Upper lobe of right lung (tissue), 1 donor: ENCODE measurements at regions not wholly inside any gene's neighbourhood (a gene's known extent, or its start where the extent isn't known, plus 50 kb on each side); places are given as distances from the start of the nearest gene placed in this dataset.

Experiments used
- ATAC-seq: fragments of 200-7000 bp; cut with Tn5 transposase; one replicate; pipeline ENCODE4 v1.9.1; 2020; ENCODE audit warnings: mild to moderate bottlenecking, moderate library complexity
- DNase-seq: peaks from one replicate; pipeline ENCODE4 v3.0.0-alpha.2; 2020
- H3K27ac ChIP-seq: fragments of 200-600 bp; one replicate; pipeline ENCODE4 v1.8.0; 2022
- H3K27me3 ChIP-seq: fragments of 200-600 bp; one replicate; pipeline ENCODE4 v1.8.0; 2022; ENCODE audit warnings: mild to moderate bottlenecking
- H3K36me3 ChIP-seq: fragments of 200-600 bp; one replicate; pipeline ENCODE4 v1.8.0; 2022
- H3K4me1 ChIP-seq: fragments of 200-600 bp; one replicate; pipeline ENCODE4 v1.8.0; 2022
- H3K4me3 ChIP-seq: fragments of 200-600 bp; one replicate; pipeline ENCODE4 v1.8.0; 2022; ENCODE audit warnings: mild to moderate bottlenecking
- H3K9me3 ChIP-seq: fragments of 200-600 bp; one replicate; pipeline ENCODE4 v1.8.0; 2022
- intact Hi-C: fragments of 100-400 bp; cut with DNase I; formaldehyde crosslinking; loops from one replicate; pipeline ENCODE4 v1.11.0; 2022
- TF ChIP-seq, protein P1 (sequence below): fragments of 200-600 bp; IDR thresholded peaks from one replicate; pipeline ENCODE4 v1.8.0; 2022; ENCODE audit warnings: antibody characterized with exemption
- donor health status: DM: no; HTN: yes; CAD: no; lungs with severe emphysema.

DNA sequence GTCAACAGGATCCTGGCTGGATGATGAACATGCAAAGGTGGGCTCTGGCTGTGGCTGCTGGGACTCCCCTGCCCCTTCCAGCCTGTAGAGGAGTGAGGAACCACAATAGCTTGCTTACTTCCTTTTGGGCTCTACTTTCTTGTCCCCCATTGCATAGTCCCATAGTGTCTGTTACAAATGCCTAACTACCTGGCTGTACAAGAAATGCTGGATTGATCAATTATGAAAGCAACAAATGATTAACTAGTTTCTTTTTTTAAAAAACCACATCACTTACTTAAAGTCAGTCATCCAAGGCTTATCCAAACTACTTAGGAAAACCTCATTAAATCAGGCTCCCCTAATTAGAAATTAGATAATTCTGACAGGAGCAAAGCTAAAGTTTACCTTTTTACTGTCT is 514.1 kb upstream of the PKN2 start:
- Histone ChIP-seq H3K4me1 (no peaks in the 10 kb centered on the region), H3K36me3 (no peaks in the 10 kb centered on the region), H3K4me3 (no peak overlapping the region), H3K27ac (no peak overlapping the region), H3K9me3 (no peaks in the 10 kb centered on the region), H3K27me3 (no peaks in the 10 kb centered on the region)
- TF ChIP-seq, protein P1, sequence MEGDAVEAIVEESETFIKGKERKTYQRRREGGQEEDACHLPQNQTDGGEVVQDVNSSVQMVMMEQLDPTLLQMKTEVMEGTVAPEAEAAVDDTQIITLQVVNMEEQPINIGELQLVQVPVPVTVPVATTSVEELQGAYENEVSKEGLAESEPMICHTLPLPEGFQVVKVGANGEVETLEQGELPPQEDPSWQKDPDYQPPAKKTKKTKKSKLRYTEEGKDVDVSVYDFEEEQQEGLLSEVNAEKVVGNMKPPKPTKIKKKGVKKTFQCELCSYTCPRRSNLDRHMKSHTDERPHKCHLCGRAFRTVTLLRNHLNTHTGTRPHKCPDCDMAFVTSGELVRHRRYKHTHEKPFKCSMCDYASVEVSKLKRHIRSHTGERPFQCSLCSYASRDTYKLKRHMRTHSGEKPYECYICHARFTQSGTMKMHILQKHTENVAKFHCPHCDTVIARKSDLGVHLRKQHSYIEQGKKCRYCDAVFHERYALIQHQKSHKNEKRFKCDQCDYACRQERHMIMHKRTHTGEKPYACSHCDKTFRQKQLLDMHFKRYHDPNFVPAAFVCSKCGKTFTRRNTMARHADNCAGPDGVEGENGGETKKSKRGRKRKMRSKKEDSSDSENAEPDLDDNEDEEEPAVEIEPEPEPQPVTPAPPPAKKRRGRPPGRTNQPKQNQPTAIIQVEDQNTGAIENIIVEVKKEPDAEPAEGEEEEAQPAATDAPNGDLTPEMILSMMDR: no peak
- intact Hi-C loops: no loop called here
- no peak for DNase-seq
- no peak for ATAC-seq

DNA sequence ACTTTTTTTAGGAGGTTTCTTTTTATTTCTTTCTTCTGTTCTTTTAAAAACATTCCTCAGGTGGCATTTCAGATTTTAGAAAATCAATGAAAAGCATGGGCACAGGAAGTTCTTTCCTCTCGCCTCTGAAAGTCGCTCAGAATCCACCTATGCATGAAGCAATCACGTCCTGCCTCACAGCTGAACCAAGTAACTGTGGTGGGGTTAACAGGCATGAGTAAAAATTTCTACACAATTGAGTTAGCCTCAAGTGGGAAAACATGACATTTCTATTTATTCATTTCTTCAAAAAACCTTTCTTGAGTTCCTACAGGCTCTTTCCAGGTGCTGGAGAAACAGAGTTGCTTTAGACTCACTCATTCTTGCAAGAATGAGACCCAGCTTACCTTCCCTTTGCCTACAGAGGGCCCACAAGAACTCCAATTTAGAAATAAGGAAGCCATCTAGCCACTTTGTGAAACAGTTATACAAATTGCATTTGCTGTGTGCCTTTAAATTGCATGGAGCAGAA is 508.9 kb upstream of the PKN2 start:
- Histone ChIP-seq H3K36me3 (no peaks in the 10 kb centered on the region), H3K4me3 (no peak overlapping the region), H3K27ac (no peak overlapping the region), H3K27me3 (no peaks in the 10 kb centered on the region), H3K9me3 (no peaks in the 10 kb centered on the region), H3K4me1 (no peaks in the 10 kb centered on the region)
- intact Hi-C loops: no loop called here
- TF ChIP-seq, protein P1: no peak
- DNase-seq (no peak), ATAC-seq (peak; percentile 33)

DNA sequence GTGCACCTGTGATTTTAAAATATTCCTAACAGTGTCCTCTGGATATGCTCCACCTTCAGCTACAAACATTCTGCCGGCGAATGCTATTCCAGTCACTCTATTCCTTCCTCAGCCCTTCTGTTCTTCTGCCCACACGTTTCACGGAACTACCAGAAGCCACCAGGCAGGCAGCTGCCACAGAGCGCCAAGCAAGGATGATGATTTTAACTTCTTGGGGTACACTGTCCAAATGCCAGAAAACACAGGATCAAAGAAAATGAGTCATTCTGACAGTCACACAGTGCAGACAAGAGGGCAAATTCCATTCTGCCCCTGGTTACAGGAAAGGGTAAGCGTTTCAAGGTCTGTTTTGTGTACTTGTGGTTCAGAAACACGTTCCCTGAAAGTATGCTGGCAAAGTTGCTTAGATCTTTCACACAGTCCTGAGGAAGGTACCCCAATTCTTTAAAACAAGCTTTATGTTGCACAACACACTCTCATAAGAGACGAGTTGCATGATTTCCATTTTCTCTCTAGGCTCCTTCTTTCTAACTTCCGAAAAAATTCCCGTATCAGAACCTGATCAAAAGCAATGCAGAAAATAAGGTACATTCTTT is 508.3 kb upstream of the PKN2 start:
- ATAC-seq: peak; percentile 61

DNA sequence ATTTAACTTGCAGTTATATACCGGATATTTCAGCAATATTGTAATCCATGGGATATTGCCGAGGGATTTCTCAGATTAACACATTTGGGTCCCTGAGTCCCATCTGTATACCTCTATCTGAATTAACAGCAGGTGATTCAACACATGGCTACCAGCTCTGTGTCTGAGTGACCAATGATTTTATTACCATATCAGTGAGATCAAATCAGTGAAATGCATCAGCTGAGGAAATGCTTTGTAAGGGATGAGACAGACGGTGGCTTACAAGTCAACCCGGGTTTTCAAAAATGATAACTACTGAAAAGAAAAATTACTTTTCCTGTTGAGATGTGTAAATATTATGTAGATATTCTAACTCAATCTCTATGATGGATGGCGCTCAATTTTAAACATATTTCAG is 504.1 kb upstream of the PKN2 start:
- Histone ChIP-seq H3K27me3 (no peaks in the 10 kb centered on the region), H3K9me3 (no peaks in the 10 kb centered on the region), H3K36me3 (no peaks in the 10 kb centered on the region), H3K4me3 (no peak overlapping the region), H3K27ac (no peak overlapping the region), H3K4me1 (no peaks in the 10 kb centered on the region)
- no peak for DNase-seq
- TF ChIP-seq, protein P1: no peak
- no peak for ATAC-seq
- intact Hi-C loops: no loop called here

More for the DNA sequence above, 508.3 kb upstream of the PKN2 start:
- intact Hi-C loops: no loop called here
- H3K27me3 ChIP-seq: no peaks in the 10 kb centered on the region
- TF ChIP-seq, protein P1: no peak
- no peaks in the 10 kb centered on the region for H3K4me1 ChIP-seq
- H3K9me3 ChIP-seq: no peaks in the 10 kb centered on the region
- no peak for DNase-seq
- H3K4me3 ChIP-seq: no peak overlapping the region
- no peak overlapping the region for H3K27ac ChIP-seq
- H3K36me3 ChIP-seq: no peaks in the 10 kb centered on the region

DNA sequence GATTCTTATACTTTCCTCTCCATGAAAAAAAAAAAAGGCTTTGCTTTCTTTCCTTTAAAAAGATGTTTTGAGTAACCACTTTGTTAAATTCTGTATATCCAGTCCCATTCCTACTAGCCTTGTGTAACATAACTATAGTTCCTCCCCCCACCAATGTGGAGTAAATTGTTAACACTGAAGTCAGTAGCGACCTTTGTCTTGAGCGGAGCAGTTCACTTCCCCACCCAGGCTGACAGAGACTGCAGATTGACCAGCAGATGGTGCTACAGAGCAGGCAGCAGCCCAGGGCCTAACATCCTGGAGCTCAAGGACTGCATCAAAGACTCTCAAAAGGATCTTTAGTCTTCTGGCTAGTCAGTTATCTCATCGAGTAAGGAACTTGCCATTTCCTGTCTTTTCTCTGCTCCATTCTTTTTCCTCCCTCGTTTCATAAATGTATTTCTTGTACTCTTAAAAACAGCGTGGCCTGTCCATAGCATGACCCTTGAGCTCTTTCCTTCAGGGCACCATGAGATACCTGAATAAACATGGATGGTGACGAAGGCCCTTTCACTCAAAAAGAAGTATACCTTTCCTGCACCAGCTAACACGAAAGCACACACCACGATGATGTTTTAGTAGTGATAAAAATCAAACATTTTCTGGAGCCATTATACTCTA is 503.5 kb upstream of the PKN2 start:
- Histone ChIP-seq H3K4me3 (no peak overlapping the region), H3K36me3 (no peaks in the 10 kb centered on the region), H3K9me3 (no peaks in the 10 kb centered on the region), H3K4me1 (no peaks in the 10 kb centered on the region), H3K27ac (no peak overlapping the region), H3K27me3 (no peaks in the 10 kb centered on the region)
- intact Hi-C loops: no loop called here
- TF ChIP-seq, protein P1: peak; percentile 93
- ATAC-seq (peak; percentile 98), DNase-seq (peak; percentile 72)
